Endothelial cell of umbilical vein (primary cell): ENCODE measurements at regions not wholly inside any gene's neighbourhood (a gene's known extent, or its start where the extent isn't known, plus 50 kb on each side); places are given as distances from the start of the nearest gene placed in this dataset.

Source experiments
- BruUV-seq: library from RNA; stranded (reverse); fragments of 400-500 nt; replicated peaks from 2 replicates; lab custom pipeline; 2021; lab: Mats Ljungman, UMichigan
- CTCF ChIA-PET: fragments of 300-600, 350-600 bp; sonication (Branson Sonifier 250); formaldehyde crosslinking; loops from one replicate; lab custom pipeline; 2021; ENCODE audit warnings: antibody characterized with exemption, inconsistent platforms; lab: Charles Lee
- POLR2A ChIA-PET: fragments of 300-600, 350-600 bp; sonication (Branson Sonifier 250); formaldehyde crosslinking; loops from one replicate; lab custom pipeline; 2021; ENCODE audit warnings: antibody characterized with exemption, inconsistent platforms; lab: Charles Lee
- DNase-seq: peaks from one replicate; pipeline ENCODE4 v3.0.0-alpha.2; 2011; ENCODE audit warnings: low read depth, low spot score
- FAIRE-seq: peaks from 2 replicates; lab custom pipeline; 2011; peaks lifted over from hg19 to GRCh38; lab: Jason Lieb, UNC
- H2AFZ ChIP-seq: 2 replicates; pipeline ENCODE4 v1.6.0; 2012; ENCODE audit warnings: low read depth, low read length, control low read depth, inconsistent platforms
- H3K27ac ChIP-seq: 2 replicates; pipeline ENCODE4 v1.5.1; 2011; ENCODE audit warnings: low read depth, mild to moderate bottlenecking, control low read depth, low read length, moderate library complexity; ENCODE audit not compliant: insufficient read depth
- H3K27me3 ChIP-seq, 2 experiments: 2 replicates each; pipeline versions ENCODE4 v1.6.0 to v1.6.1; 2011; ENCODE audit warnings: low read length in 2 of 2, mixed read lengths in 1 of 2; ENCODE audit not compliant: control insufficient read depth in 2 of 2, insufficient read depth in 2 of 2
- H3K36me3 ChIP-seq, 2 experiments: 2 replicates in 1 of 2; 3 replicates in 1 of 2; pipeline ENCODE4 v1.5.1; 2011; ENCODE audit warnings: low read length in 2 of 2, mild to moderate bottlenecking in 1 of 2, moderate library complexity in 1 of 2; ENCODE audit not compliant: control insufficient read depth in 2 of 2, insufficient read depth in 2 of 2; ENCODE audit errors: extremely low read depth in 1 of 2
- H3K4me1 ChIP-seq: 3 replicates; pipeline ENCODE4 v1.5.1; 2011; ENCODE audit warnings: mild to moderate bottlenecking, low read length; ENCODE audit not compliant: control insufficient read depth, insufficient read depth; ENCODE audit errors: extremely low read depth
- H3K4me2 ChIP-seq: 2 replicates; pipeline ENCODE4 v1.6.1; 2011; ENCODE audit warnings: low read length, control low read depth, mixed read lengths; ENCODE audit not compliant: insufficient read depth
- H3K4me3 ChIP-seq, 3 experiments: fragments of 200-600 bp in 1 of 3; sonication (generic), shearing (Covaris generic) in 1 of 3; replicated peaks in 1 of 3; 2 replicates each; pipeline ENCODE4 v1.5.1; 2011 to 2016; ENCODE audit warnings: control low read depth in 3 of 3, low read length in 3 of 3, mild to moderate bottlenecking in 2 of 3, inconsistent platforms in 1 of 3, low read depth in 1 of 3, moderate library complexity in 1 of 3; ENCODE audit not compliant: insufficient read depth in 1 of 3
- H3K79me2 ChIP-seq: 2 replicates; pipeline ENCODE4 v1.6.0; 2012; ENCODE audit warnings: low read length, inconsistent platforms; ENCODE audit not compliant: control insufficient read depth, insufficient read depth
- H3K9ac ChIP-seq: replicated peaks from 2 replicates; pipeline ENCODE3; 2011; ENCODE audit warnings: low read length, control low read depth; ENCODE audit not compliant: insufficient read depth; ENCODE audit errors: extremely low read depth
- H3K9me1 ChIP-seq: replicated peaks from 3 replicates; pipeline ENCODE4 v1.6.0; 2011; ENCODE audit warnings: mild to moderate bottlenecking, low read length; ENCODE audit not compliant: control insufficient read depth, insufficient read depth; ENCODE audit errors: extremely low read depth
- H3K9me3 ChIP-seq: replicated peaks from 2 replicates; pipeline ENCODE4 v1.5.1; 2012; ENCODE audit warnings: low read length, inconsistent platforms; ENCODE audit not compliant: control insufficient read depth, insufficient read depth
- H4K20me1 ChIP-seq: replicated peaks from 2 replicates; pipeline ENCODE3; 2011; ENCODE audit warnings: mild to moderate bottlenecking, low read length; ENCODE audit not compliant: control insufficient read depth, insufficient read depth; ENCODE audit errors: extremely low read depth
- EZH2 ChIP-seq: IDR thresholded peaks from 2 replicates; pipeline ENCODE4 v1.6.1; 2012; ENCODE audit warnings: borderline replicate concordance, low read depth, mild to moderate bottlenecking, moderate library complexity, low read length, inconsistent platforms; ENCODE audit not compliant: severe bottlenecking
- FOS ChIP-seq: IDR thresholded peaks from 2 replicates; pipeline ENCODE4 v1.6.1; 2011; ENCODE audit warnings: mild to moderate bottlenecking, low read length, moderate library complexity, borderline replicate concordance; ENCODE audit not compliant: insufficient read depth
- GATA2 ChIP-seq: IDR thresholded peaks from 2 replicates; pipeline ENCODE4 v1.7.0; 2011; ENCODE audit warnings: low read depth, mild to moderate bottlenecking, moderate library complexity, mixed read lengths, low read length; ENCODE audit not compliant: insufficient read length, insufficient read depth
- JUN ChIP-seq: IDR thresholded peaks from 2 replicates; pipeline ENCODE4 v1.6.1; 2011; ENCODE audit warnings: borderline replicate concordance, low read depth; ENCODE audit not compliant: insufficient read length, insufficient read depth
- MYC ChIP-seq: IDR thresholded peaks from one replicate; pipeline ENCODE4 v1.6.1; 2011; ENCODE audit warnings: mild to moderate bottlenecking, low read depth, low read length
- POLR2A ChIP-seq: IDR thresholded peaks from 2 replicates; pipeline ENCODE4 v1.6.1; 2012; ENCODE audit warnings: low read depth, mild to moderate bottlenecking, control low read depth, low read length
- POLR2AphosphoS5 ChIP-seq: IDR thresholded peaks from 2 replicates; pipeline ENCODE4 v1.6.1; 2012; ENCODE audit warnings: low read depth, mild to moderate bottlenecking, control low read depth, low read length, moderate library complexity; ENCODE audit not compliant: insufficient read depth
- dilution Hi-C: fragments of 300-500 bp; cut with MboI; formaldehyde crosslinking; loops from one replicate; pipeline ENCODE4 v1.15.0; 2019; ENCODE audit warnings: low sequenced_read_pairs; ENCODE audit not compliant: extremely low pct_ligation_motif_present
- intact Hi-C: fragments of 100-400 bp; cut with micrococcal nuclease; formaldehyde crosslinking; loops from one replicate; pipeline ENCODE4 v1.10.0; 2022
- TF ChIP-seq, protein P1 (sequence below): IDR thresholded peaks from 2 replicates; pipeline ENCODE4 v1.6.1; 2011; ENCODE audit not compliant: insufficient read depth, insufficient read length
- TF ChIP-seq, protein P2 (sequence below), 2 donors: IDR thresholded peaks; 1 replicate in 1 of 2; 2 replicates in 1 of 2; pipeline ENCODE4 v1.5.1; 2011; ENCODE audit warnings: low read length in 2 of 2, mild to moderate bottlenecking in 2 of 2, moderate library complexity in 2 of 2, control low read depth in 1 of 2, inconsistent platforms in 1 of 2, low read depth in 1 of 2; ENCODE audit not compliant: insufficient read depth in 1 of 2; ENCODE audit errors: extremely low read depth in 1 of 2

DNA sequence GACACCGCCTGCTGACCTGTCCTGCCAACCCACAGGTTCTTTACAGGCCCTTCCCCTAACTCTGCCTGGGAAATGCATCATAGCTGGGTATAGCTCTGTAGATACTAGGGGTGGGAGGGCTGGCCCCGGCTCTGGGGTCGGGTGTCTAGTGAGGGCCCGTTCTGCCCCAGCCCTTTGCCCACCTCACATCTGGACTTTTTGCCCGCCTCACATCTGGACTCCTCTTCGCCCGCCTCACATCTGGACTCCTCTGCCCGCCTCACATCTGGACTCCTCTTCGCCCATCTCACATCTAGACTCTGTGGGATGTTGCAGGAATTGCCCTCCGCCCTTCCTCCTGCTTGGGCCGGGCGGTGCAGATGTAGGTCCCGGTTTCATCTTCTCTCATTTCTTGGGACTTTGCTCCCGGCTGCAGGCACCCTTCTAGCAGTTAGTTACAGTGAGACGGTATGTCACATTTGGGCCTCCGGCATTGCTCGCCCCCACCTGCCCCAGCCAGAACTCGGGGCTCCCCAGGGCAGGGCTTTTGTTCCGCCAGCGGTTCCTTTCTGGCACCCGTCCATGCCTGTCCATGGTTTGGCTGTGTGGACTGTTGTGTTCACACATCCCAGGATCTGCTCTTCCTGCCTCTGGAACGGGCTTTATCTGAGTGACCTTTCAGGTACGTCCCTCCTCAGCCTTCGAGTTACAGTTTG is 1153.7 kb downstream of the BRD1 start:
- intact Hi-C loops = no loop called here
- Histone ChIP-seq H2AFZ (no peak overlapping the region), H3K79me2 (no peaks in the 10 kb centered on the region), H3K9me1 (no peaks in the 10 kb centered on the region), H3K4me2 (no peak overlapping the region), H4K20me1 (no peaks in the 10 kb centered on the region), H3K9me3 (peaks cover 10% of the 10 kb centered on the region), H3K36me3 (no peaks in the 10 kb centered on the region), H3K27me3 (no peaks in the 10 kb centered on the region), H3K4me3 (no peak overlapping the region), H3K27ac (no peak overlapping the region), H3K4me1 (no peaks in the 10 kb centered on the region), H3K9ac (no peak overlapping the region)
- DNase-seq (no peak), FAIRE-seq (no peak)
- dilution Hi-C loops = no loop called here
- no TSS peak for BruUV-seq
- TF ChIP-seq GATA2 (no peak), POLR2A (no peak), POLR2AphosphoS5 (no peak), MYC (no peak), EZH2 (no peak), FOS (no peak), JUN (no peak)
- TF ChIP-seq, protein P1, sequence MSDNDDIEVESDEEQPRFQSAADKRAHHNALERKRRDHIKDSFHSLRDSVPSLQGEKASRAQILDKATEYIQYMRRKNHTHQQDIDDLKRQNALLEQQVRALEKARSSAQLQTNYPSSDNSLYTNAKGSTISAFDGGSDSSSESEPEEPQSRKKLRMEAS = no peak
- TF ChIP-seq, protein P2, sequence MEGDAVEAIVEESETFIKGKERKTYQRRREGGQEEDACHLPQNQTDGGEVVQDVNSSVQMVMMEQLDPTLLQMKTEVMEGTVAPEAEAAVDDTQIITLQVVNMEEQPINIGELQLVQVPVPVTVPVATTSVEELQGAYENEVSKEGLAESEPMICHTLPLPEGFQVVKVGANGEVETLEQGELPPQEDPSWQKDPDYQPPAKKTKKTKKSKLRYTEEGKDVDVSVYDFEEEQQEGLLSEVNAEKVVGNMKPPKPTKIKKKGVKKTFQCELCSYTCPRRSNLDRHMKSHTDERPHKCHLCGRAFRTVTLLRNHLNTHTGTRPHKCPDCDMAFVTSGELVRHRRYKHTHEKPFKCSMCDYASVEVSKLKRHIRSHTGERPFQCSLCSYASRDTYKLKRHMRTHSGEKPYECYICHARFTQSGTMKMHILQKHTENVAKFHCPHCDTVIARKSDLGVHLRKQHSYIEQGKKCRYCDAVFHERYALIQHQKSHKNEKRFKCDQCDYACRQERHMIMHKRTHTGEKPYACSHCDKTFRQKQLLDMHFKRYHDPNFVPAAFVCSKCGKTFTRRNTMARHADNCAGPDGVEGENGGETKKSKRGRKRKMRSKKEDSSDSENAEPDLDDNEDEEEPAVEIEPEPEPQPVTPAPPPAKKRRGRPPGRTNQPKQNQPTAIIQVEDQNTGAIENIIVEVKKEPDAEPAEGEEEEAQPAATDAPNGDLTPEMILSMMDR (IDR thresholded peaks at IDR 0.05; ENCODE audit: extremely low read depth in 1 of 2, insufficient read depth in 1 of 2, low read depth in 1 of 2, low read length in 2 of 2) = no peak
- ChIA-PET POLR2A (no interaction called here), CTCF (no interaction called here)
